Ovary (tissue), 7 donors: ENCODE measurements at regions not wholly inside any gene's neighbourhood (a gene's known extent, or its start where the extent isn't known, plus 50 kb on each side); places are given as distances from the start of the nearest gene placed in this dataset.

Experiments used
- DNase-seq, 5 donors: peaks; one replicate each; pipeline ENCODE4 v3.0.0-alpha.2; 2019 to 2020
- H3K27ac ChIP-seq, 2 donors: fragments of 200-600 bp; one replicate each; pipeline versions ENCODE4 v1.5.1 to v1.8.0; 2019 to 2022
- H3K27me3 ChIP-seq: fragments of 200-600 bp; one replicate; pipeline ENCODE4 v1.8.0; 2022
- H3K36me3 ChIP-seq: fragments of 200-600 bp; sonication (generic); one replicate; pipeline ENCODE4 v1.5.1; 2019
- H3K4me1 ChIP-seq: one replicate; pipeline ENCODE4 v1.8.1; 2013; ENCODE audit warnings: mild to moderate bottlenecking, moderate library complexity; ENCODE audit not compliant: insufficient read depth
- H3K4me3 ChIP-seq: fragments of 200-600 bp; sonication (generic); one replicate; pipeline ENCODE4 v1.5.1; 2017
- H3K9me3 ChIP-seq, 2 donors: fragments of 200-600 bp in 1 of 2; sonication (generic) in 1 of 2; one replicate each; pipeline versions ENCODE4 v1.5.1 to v1.8.1; 2013 to 2019; ENCODE audit warnings: mild to moderate bottlenecking in 1 of 2, moderate library complexity in 1 of 2
- CTCF ChIP-seq, 3 donors: fragments of 450-650 bp in 2 of 3; fragments of 200-600 bp in 1 of 3; IDR thresholded peaks; one replicate each; pipeline versions ENCODE4 v1.5.1 to v1.8.0; 2016 to 2022; ENCODE audit warnings: antibody characterized with exemption in 3 of 3, mild to moderate bottlenecking in 1 of 3
- EP300 ChIP-seq: sonication (generic); formaldehyde crosslinking; IDR thresholded peaks from one replicate; pipeline ENCODE4 v1.6.1; 2017; ENCODE audit warnings: antibody characterized with exemption
- POLR2A ChIP-seq: fragments of 450-650 bp; IDR thresholded peaks from one replicate; pipeline ENCODE4 v1.6.1; 2017; ENCODE audit warnings: antibody characterized with exemption, mild to moderate bottlenecking, moderate library complexity
- WGBS, 3 donors: extraction: QIAGEN DNeasy Blood & Tissue Kit in 1 of 3; methylation state at CpG; one replicate each; pipeline versions ENCODE4 v1.1.5 to v1.1.7; 2013 to 2017; 5-methylcytosine and 5-hydroxymethylcytosine counted together
- intact Hi-C, 4 donors: fragments of 100-400 bp; cut with DNase I; formaldehyde crosslinking; loops; one replicate each; pipeline versions ENCODE4 v1.11.0 to v1.15.1; 2022 to 2023
- donor health status: DM: no; HTN: no; CAD: no; lungs with moderate emphysema.
- donor health status: DM: no; HTN: no; CAD: no.
- donor health status: Bipolar disorder and iron deficiency.
- donor health status: DM: no; HTN: no; CAD: no.
- donor health status: DM: yes; HTN: yes; CAD: no.

- Histone ChIP-seq H3K27me3 (no peaks in the 10 kb centered on the region), H3K9me3 (no peaks in the 10 kb centered on the region), H3K4me3 (no peak overlapping the region), H3K4me1 (no peaks in the 10 kb centered on the region), H3K27ac (no peak overlapping the region), H3K36me3 (no peaks in the 10 kb centered on the region)
- no peak for DNase-seq
- WGBS, 3 donors = 88 to 93% (median 89%) methylated on average over 1 of the region's 1 CpG
- TF ChIP-seq EP300 = no peak
- intact Hi-C loops = no loop called here
Observed at GRCh38 chr5:61965069-61965468, 340.9 kb upstream of the KIF2A start.

GRCh38 chr5:61965490-61965889 lies 340.5 kb upstream of the KIF2A start:
- Histone ChIP-seq H3K4me3 (no peak overlapping the region), H3K9me3 (no peaks in the 10 kb centered on the region), H3K27ac (no peak overlapping the region), H3K27me3 (no peaks in the 10 kb centered on the region), H3K4me1 (no peaks in the 10 kb centered on the region), H3K36me3 (no peaks in the 10 kb centered on the region)
- WGBS, 3 donors = 74 to 80% (median 79%) methylated on average over 5 of the region's 5 CpGs
- TF ChIP-seq POLR2A (no peak), EP300 (no peak), CTCF (IDR thresholded peaks at IDR 0.05) (no peak)
- DNase-seq = no peak
- intact Hi-C loops = no loop called here

- no peaks in the 10 kb centered on the region for H3K27me3 ChIP-seq
- H3K4me3 ChIP-seq = no peak overlapping the region
- H3K36me3 ChIP-seq = no peaks in the 10 kb centered on the region
- H3K9me3 ChIP-seq = no peaks in the 10 kb centered on the region
- DNase-seq = no peak
- H3K27ac ChIP-seq = no peak overlapping the region
- WGBS, 3 donors = 4 to 11% (median 10%) methylated on average over 1 of the region's 1 CpG
- intact Hi-C loops = no loop called here
- TF ChIP-seq EP300 (no peak), CTCF (IDR thresholded peaks at IDR 0.05) (no peak), POLR2A (no peak)
- no peaks in the 10 kb centered on the region for H3K4me1 ChIP-seq
Observed at GRCh38 chr5:61966296-61966955, 339.6 kb upstream of the KIF2A start.

- intact Hi-C loops = no loop called here
Observed at GRCh38 chr5:61966997-61967396, 339.0 kb upstream of the KIF2A start.

More at GRCh38 chr5:61966997-61967396, 339.0 kb upstream of the KIF2A start:
- DNase-seq = no peak
- 61 to 69% (median 62%) methylated on average over 8 of the region's 8 CpGs for WGBS, 3 donors
- no peaks in the 10 kb centered on the region for H3K4me1 ChIP-seq
- H3K27ac ChIP-seq = no peak overlapping the region
- H3K9me3 ChIP-seq = no peaks in the 10 kb centered on the region
- H3K4me3 ChIP-seq = no peak overlapping the region
- no peaks in the 10 kb centered on the region for H3K27me3 ChIP-seq
- no peaks in the 10 kb centered on the region for H3K36me3 ChIP-seq
- TF ChIP-seq EP300 (no peak), CTCF (IDR thresholded peaks at IDR 0.05) (no peak), POLR2A (no peak)
